GM18951 (cell line): ENCODE measurements at regions not wholly inside any gene's neighbourhood (a gene's known extent, or its start where the extent isn't known, plus 50 kb on each side); places are given as distances from the start of the nearest gene placed in this dataset.
"Not testable (repeated sequence)": the region's sequence is repeated elsewhere in the genome, so short reads cannot be mapped to it uniquely, and the experiment has no call there.

Source experiments
- POLR2A ChIP-seq: IDR thresholded peaks from 4 replicates; pipeline ENCODE4 v1.6.1; 2011; ENCODE audit warnings: mild to moderate bottlenecking; ENCODE audit not compliant: insufficient read length, insufficient read depth; ENCODE audit errors: extremely low read depth
- in situ Hi-C: fragments of 300-500 bp; cut with MboI; formaldehyde crosslinking; loops from one replicate; pipeline ENCODE4 v1.12.0; 2022; ENCODE audit warnings: low sequenced_read_pairs, mixed read lengths, inconsistent platforms; ENCODE audit not compliant: unreplicated experiment

DNA sequence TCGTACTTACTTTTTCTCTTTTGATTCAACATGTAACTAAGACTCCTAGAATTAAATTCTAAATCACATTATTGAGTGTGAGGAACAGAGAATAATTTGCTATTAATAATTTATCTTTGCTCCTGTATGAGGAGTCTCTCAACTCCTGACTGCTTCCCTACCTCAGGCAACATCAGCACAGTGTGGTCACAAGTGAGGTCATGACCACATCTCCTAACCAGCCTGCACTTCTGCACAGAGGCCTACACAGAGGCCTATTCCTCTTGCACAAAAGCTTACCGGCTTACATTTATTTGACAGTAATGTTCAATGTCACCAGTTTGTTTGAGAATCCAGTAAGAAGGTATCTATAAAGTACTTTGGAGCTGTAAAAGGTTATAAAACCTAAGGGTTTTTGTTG, 637.4 kb upstream of the MARCKS start:
- in situ Hi-C loops, result no loop called here
- TF ChIP-seq POLR2A, result no peak

DNA sequence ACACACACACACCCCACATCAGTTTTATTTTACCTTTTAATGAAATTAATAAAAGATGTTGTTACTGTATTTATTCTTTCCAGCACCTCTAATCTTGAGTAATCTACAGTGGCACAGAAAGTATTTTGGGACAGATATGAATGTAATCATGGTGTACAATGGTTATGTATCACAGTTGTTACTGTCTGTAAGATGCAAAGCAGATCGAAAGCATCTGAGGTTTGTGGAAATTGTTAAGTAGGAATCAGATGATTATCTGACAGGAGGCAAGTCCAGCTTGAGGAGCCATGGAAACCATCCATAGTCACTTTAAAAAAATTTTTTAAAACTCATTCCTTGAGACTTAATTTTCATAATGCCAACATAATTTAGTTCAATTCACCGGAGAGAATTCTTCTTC, 636.3 kb upstream of the MARCKS start:
- TF ChIP-seq POLR2A, result no peak

DNA sequence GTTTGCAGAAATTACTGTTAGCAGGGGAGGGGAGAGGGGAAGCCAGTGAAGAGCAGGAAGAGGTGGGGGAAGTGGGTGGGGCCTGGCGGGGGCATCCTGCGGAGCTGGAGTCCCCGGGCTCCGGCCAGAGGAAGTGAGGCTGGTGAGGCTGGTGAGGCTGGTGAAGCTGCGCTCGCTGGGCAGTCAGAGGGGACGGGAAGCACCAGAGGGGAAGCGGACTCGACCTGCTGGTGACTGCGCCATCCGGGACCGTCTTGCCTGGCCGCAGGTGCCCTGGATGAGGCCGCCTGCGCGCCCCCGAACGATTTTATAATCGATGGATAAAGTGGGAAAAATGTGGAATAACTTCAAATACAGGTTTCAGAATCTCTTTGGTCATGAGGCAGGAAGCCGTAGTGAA, 635.3 kb upstream of the MARCKS start:
- in situ Hi-C loops, result no loop called here
- no peak for TF ChIP-seq POLR2A

More for the DNA sequence above, 636.3 kb upstream of the MARCKS start:
- in situ Hi-C loops, result no loop called here

DNA sequence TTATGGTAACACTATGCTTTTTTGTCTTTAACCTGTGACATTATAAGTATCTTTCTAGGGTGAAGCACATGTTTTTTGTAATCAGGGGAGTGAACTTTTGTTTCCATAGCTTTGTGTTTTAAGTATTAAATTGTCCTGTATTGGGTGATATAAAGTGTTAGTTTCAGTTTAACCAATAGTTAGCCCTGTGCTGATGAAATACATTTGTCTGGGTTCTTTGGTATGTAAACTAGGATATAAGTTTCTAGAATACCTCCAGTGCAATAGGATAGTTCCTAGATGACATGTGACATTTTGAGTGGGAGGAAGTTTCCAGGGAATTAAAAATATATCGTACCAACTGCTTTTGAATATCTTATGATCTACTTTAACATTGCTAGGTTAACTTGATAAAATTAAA, 611.0 kb upstream of the MARCKS start:
- in situ Hi-C loops, result no loop called here
- no peak for TF ChIP-seq POLR2A

DNA sequence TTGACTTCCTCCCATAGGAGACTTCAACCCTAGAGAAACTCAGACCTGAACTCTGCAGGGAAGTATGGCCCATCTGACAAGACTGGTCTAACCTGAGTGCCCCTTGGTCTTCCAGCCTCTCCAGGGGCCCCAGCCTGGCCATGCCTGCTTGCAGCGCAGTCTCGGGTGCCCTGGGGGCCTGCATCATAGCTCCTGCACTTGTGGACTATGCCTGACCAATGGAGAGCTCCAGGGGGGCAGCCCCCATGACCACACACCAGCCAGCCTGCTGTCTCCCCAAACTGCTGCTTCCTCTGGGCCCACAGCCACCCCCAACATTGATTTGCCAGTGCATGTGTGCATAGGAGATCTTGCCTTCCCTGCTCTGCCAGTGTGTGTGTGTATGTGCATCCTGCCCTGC, 608.6 kb upstream of the MARCKS start:
- no peak for TF ChIP-seq POLR2A
- in situ Hi-C loops, result no loop called here

DNA sequence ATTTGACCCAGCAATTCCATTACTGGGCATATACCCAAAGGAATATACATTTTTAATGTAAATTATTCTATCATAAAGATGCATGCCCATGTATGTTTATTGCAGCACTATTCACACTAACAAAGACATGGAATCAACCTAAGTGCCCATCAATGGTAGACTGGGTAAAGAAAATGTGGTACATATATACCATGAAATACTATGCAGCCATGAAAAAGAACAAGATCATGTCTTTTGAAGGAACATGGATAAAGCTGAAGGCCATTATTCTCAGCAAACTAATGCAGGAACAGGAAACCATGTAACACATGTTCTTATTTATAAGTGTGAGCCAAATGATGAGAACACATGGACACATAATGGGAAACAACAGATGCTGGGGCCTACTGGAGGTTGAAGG, 603.0 kb upstream of the MARCKS start:
- in situ Hi-C loops, result not testable (repeated sequence)

DNA sequence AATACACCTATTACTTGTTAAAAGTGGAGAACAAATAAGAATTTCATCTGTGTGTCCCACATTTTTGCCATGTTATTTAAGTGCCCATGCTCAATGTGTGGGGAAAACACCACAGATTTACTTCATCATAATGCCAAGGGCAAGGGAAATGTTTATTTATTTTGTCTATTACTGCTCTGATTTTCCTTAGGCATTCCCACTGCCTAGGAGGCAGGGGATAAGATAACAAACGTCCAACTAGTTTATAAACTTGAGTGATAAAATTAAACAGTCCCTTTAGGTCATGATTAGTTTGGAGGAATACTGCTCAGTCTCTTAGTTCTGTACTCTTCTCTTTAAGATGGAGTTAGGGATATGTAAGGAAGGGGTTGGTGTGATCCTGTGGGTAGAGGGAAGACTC, 598.4 kb upstream of the MARCKS start:
- in situ Hi-C loops, result no loop called here
- TF ChIP-seq POLR2A, result no peak

DNA sequence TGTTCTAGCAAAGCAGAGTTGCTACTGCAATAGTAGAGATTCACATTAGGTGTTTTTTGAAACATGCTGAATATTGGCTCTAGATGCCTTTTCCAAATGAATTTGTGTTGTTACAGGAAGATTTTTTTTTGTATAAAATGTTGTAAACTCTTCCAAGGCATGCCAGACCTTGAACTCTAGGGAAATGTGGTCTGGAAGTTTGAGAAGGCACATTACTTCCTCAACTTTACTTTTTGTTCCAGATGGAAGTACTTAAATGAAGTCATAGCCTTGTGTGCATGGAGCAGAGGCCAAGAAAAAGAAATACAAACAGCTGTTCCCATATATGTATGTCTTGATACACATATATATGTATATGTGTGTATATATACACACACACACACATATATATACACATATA, 585.7 kb upstream of the MARCKS start:
- TF ChIP-seq POLR2A, result no peak
- in situ Hi-C loops, result no loop called here

DNA sequence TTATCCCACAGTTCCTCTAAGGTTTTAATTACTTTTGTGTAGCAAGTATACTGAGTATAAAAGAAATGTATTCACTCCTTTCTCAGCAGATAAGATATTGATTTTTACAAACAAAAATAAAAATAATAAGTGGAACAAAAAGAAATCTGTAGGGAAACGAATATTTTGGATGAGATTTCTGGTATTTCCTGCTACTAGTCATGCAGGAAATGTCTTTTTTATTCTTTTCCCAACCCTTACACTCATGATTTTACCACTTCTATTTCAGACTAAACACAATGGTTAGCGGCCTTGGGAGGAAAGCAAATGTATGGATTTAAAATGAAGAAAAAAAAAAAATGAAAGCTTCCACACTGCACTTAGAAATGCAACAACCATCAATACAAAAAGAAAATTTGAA, 580.5 kb upstream of the MARCKS start:
- in situ Hi-C loops, result no loop called here

DNA sequence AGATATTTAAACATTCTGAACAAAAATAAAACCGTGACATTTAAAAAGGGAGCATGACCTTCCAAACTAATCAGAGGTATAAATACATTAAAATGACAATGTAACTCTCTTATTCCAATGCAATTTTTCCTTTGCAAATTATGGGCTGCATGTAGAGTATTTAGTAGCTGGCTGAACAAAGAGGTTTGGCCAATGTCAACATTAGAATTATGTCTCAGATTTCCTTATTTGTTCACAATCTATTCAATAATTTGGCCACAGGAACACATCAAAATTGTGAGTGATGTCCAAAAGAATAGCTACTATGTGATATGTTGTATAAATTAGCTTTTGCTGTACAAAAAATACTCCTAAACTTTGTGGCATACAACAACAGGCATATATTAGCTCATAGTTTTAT, 580.0 kb upstream of the MARCKS start:
- in situ Hi-C loops, result no loop called here
- TF ChIP-seq POLR2A, result no peak

More for the DNA sequence above, 580.5 kb upstream of the MARCKS start:
- no peak for TF ChIP-seq POLR2A

DNA sequence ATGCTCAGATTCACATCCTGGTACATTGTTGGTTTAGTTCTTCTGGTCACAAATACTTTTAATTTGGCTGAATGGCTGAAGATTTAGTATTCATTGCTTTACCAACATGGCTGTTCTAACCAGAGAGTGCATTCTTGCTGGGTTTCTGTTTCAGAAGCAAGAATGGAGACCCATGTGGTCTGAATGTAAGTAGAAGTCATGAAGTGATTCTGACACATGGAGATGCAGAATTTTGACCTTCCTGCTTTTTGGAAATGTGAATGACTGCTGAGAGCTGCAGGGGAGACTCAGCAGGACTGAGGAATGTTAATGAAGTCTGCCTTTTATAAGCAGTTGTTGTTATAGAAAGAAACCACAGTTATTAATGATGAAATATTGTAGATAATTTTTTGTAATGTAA, 576.1 kb upstream of the MARCKS start:
- TF ChIP-seq POLR2A, result no peak

DNA sequence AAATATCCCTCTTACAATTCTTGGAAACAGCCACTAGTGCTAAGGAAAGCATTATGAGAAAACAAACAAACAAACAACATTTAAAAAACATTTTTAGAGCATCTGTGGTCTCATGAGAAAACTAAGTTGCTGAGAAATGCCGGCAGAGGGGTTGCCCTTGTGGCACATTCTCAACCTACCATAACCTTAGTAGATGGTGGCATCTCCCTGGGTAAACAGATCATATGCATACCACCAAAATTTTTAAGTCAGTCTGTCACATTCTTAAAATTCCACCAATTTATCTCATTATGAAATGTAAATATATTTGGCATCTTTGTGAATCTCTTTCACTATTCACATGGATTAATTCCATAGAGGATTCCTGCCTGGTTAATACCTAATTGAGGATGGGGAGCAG, 575.7 kb upstream of the MARCKS start:
- in situ Hi-C loops, result no loop called here

More for the DNA sequence above, 576.1 kb upstream of the MARCKS start:
- in situ Hi-C loops, result no loop called here

DNA sequence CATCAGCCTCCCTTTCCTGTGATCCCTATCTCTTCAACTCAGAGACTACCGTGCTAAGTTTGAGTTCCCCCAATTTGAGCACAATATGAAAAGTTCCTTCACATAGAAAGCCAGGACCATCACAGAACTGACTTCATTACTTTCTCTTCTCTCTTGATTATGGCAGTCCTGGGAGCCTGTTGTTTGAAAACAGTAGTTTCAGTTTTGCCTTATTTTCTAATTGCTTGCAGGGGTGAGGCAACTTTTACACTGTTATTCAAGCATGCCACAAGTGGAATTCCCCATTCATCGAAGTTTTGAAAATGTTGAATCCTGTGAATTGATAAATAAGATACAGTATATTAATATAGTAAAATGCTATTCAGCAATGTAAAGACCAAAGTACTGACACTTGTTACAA, 569.7 kb upstream of the MARCKS start:
- no peak for TF ChIP-seq POLR2A
- in situ Hi-C loops, result no loop called here

More for the DNA sequence above, 575.7 kb upstream of the MARCKS start:
- no peak for TF ChIP-seq POLR2A

DNA sequence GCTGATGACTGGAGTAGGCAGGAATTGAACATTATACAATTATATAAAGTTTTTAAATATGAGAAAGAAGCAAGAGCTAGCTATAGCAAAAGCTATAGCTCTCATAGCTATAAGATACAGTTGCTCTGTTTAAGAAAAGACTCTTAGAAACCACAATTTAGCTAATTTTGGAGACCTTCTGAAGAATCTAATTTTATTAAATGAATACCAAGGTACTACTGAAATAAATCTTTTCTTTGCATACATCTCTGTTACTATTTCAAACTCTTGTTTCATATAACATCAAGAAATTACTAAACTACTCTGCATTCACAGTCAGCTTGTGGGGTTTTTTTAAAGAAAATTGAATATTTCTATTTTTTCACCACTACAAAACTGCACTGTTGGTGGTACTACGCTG, 568.7 kb upstream of the MARCKS start:
- in situ Hi-C loops, result no loop called here
- TF ChIP-seq POLR2A, result no peak

DNA sequence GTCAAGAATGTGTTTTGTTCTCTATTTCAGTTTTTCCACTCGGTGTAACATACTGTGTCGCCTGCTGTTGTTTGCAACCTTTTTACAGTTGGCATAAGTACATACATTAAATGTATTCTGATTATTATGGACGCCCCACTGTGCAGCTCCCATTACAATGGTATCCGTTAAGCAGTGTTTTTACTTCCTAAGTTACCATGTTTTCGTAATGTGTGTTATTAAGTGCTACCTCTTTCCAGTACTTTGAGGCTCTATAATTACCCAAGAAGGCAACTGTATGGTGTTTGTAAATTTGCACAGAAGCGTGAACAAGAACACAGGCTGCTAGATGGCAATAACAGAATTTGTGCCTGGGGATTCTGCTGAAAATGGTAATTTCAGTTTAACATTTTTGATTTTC, 568.0 kb upstream of the MARCKS start:
- in situ Hi-C loops, result no loop called here
- no peak for TF ChIP-seq POLR2A
